HTR-8/SVneo (cell line): ENCODE measurements at regions not wholly inside any gene's neighbourhood (a gene's known extent, or its start where the extent isn't known, plus 50 kb on each side); places are given as distances from the start of the nearest gene placed in this dataset.
"Not testable (repeated sequence)": the region's sequence is repeated elsewhere in the genome, so short reads cannot be mapped to it uniquely, and the experiment has no call there.

Source experiments
- DNase-seq: peaks from one replicate; pipeline ENCODE4 v3.0.0; 2011; ENCODE audit warnings: low spot score, mixed read lengths; ENCODE audit not compliant: insufficient read length
- FAIRE-seq: peaks from 2 replicates; lab custom pipeline; 2011; peaks lifted over from hg19 to GRCh38; lab: Jason Lieb, UNC

GRCh38 chr13:34371645-34372395 is 553.9 kb downstream of the RFC3 start:
- no peak for FAIRE-seq
- DNase-seq, result no peak

GRCh38 chr13:34372581-34372980 is 554.6 kb downstream of the RFC3 start:
- DNase-seq (no peak), FAIRE-seq (no peak)

GRCh38 chr13:34376483-34376882 is 558.5 kb downstream of the RFC3 start:
- DNase-seq, result no peak
- no peak for FAIRE-seq

GRCh38 chr13:34381228-34381627 is 560.8 kb upstream of the NBEA start:
- no peak for DNase-seq

GRCh38 chr13:34383728-34384127 is 558.3 kb upstream of the NBEA start:
- DNase-seq (no peak), FAIRE-seq (no peak)

More at GRCh38 chr13:34381228-34381627, 560.8 kb upstream of the NBEA start:
- no peak for FAIRE-seq

GRCh38 chr13:34386229-34386628 is 555.8 kb upstream of the NBEA start:
- FAIRE-seq, result not testable (repeated sequence)

GRCh38 chr13:34391076-34391475 is 551.0 kb upstream of the NBEA start:
- peak; percentile 26 for DNase-seq

More at GRCh38 chr13:34386229-34386628, 555.8 kb upstream of the NBEA start:
- not testable (repeated sequence) for DNase-seq

GRCh38 chr13:34401696-34402095 is 540.4 kb upstream of the NBEA start:
- DNase-seq, result no peak
- no peak for FAIRE-seq

More at GRCh38 chr13:34391076-34391475, 551.0 kb upstream of the NBEA start:
- no peak for FAIRE-seq

- FAIRE-seq (no peak), DNase-seq (no peak)
Observed at GRCh38 chr13:34405410-34406181, 536.5 kb upstream of the NBEA start.

GRCh38 chr13:34408640-34409039 is 533.4 kb upstream of the NBEA start:
- no peak for DNase-seq
- FAIRE-seq, result no peak

GRCh38 chr13:34409496-34410182 is 532.4 kb upstream of the NBEA start:
- FAIRE-seq, result no peak
- no peak for DNase-seq

GRCh38 chr13:34410678-34411077 is 531.4 kb upstream of the NBEA start:
- DNase-seq (no peak), FAIRE-seq (no peak)

- FAIRE-seq (no peak), DNase-seq (no peak)
Observed at GRCh38 chr13:34411177-34411576, 530.9 kb upstream of the NBEA start.

GRCh38 chr13:34411894-34412293 is 530.2 kb upstream of the NBEA start:
- FAIRE-seq, result no peak

GRCh38 chr13:34412295-34412694 is 529.8 kb upstream of the NBEA start:
- DNase-seq (no peak), FAIRE-seq (no peak)

More at GRCh38 chr13:34411894-34412293, 530.2 kb upstream of the NBEA start:
- no peak for DNase-seq

GRCh38 chr13:34412817-34413375 is 529.2 kb upstream of the NBEA start:
- DNase-seq (no peak), FAIRE-seq (no peak)

- FAIRE-seq, result no peak
Observed at GRCh38 chr13:34413538-34414210, 528.4 kb upstream of the NBEA start.

GRCh38 chr13:34414616-34415015 is 527.5 kb upstream of the NBEA start:
- DNase-seq (no peak), FAIRE-seq (no peak)

More at GRCh38 chr13:34413538-34414210, 528.4 kb upstream of the NBEA start:
- DNase-seq, result no peak

- DNase-seq, result no peak
- no peak for FAIRE-seq
Observed at GRCh38 chr13:34416971-34417380, 525.1 kb upstream of the NBEA start.

GRCh38 chr13:34417896-34418295 is 524.2 kb upstream of the NBEA start:
- DNase-seq (no peak), FAIRE-seq (no peak)
